Adrenal gland (tissue), 9 donors: ENCODE measurements at regions not wholly inside any gene's neighbourhood (a gene's known extent, or its start where the extent isn't known, plus 50 kb on each side); places are given as distances from the start of the nearest gene placed in this dataset.
"Not testable (repeated sequence)": the region's sequence is repeated elsewhere in the genome, so short reads cannot be mapped to it uniquely, and the experiment has no call there.

Source experiments
- DNase-seq, 7 donors: peaks; one replicate each; pipeline ENCODE4 v3.0.0-alpha.2; 2019 to 2020
- H3K27ac ChIP-seq, 5 donors: fragments of 200-600 bp; sonication (generic) in 4 of 5; 1 replicate in 3 of 5; 2 replicates in 2 of 5; pipeline versions ENCODE4 v1.5.1 to v1.8.0; 2016 to 2020; ENCODE audit warnings: mild to moderate bottlenecking in 1 of 5
- H3K27me3 ChIP-seq: fragments of 200-600 bp; 2 replicates; pipeline ENCODE4 v1.8.0; 2021
- H3K36me3 ChIP-seq, 2 donors: fragments of 200-600 bp; replicated peaks in 1 of 2; 1 replicate in 1 of 2; 2 replicates in 1 of 2; pipeline versions ENCODE4 v1.5.1 to v1.8.0; 2018 to 2022
- H3K4me1 ChIP-seq, 2 donors: fragments of 200-600 bp; replicated peaks in 1 of 2; 1 replicate in 1 of 2; 2 replicates in 1 of 2; pipeline versions ENCODE4 v1.5.1 to v1.8.0; 2018 to 2021
- H3K4me3 ChIP-seq, 4 donors: fragments of 200-600 bp; sonication (generic) in 3 of 4; one replicate each; pipeline ENCODE4 v1.5.1; 2016 to 2018
- H3K9me3 ChIP-seq, 3 donors: fragments of 200-600 bp; sonication (generic) in 1 of 3; replicated peaks in 1 of 3; 1 replicate in 2 of 3; 2 replicates in 1 of 3; pipeline versions ENCODE4 v1.5.1 to v1.8.0; 2016 to 2021
- POLR2A ChIP-seq, 2 donors: fragments of 450-650 bp; IDR thresholded peaks; one replicate each; pipeline ENCODE4 v1.6.1; 2017; ENCODE audit warnings: antibody characterized with exemption in 2 of 2, mild to moderate bottlenecking in 2 of 2, moderate library complexity in 1 of 2
- WGBS, 4 donors: extraction: QIAGEN DNeasy Blood & Tissue Kit in 2 of 4; methylation state at CpG; one replicate each; pipeline versions ENCODE4 v1.1.5 to v1.1.7; 2013 to 2017; 5-methylcytosine and 5-hydroxymethylcytosine counted together
- intact Hi-C, 2 donors: fragments of 100-400 bp; cut with DNase I; formaldehyde crosslinking; loops; one replicate each; pipeline versions ENCODE4 v1.14.1 to v1.15.0; 2022 to 2023
- TF ChIP-seq, protein P1 (sequence below), 6 experiments: fragments of 450-650 bp in 4 of 6; fragments of 200-600 bp in 2 of 6; sonication (generic) in 1 of 6; IDR thresholded peaks; 1 replicate in 5 of 6; 2 replicates in 1 of 6; pipeline versions ENCODE4 v1.5.1 to v1.8.0; 2016 to 2021; ENCODE audit warnings: antibody characterized with exemption in 6 of 6, mild to moderate bottlenecking in 2 of 6, moderate library complexity in 1 of 6
- donor health status: healthy with polysubstance abuse.
- donor health status: Bipolar disorder and iron deficiency.
- donor health status: DM: yes; HTN: yes; CAD: no.
- donor health status: DM: no; HTN: no; CAD: no.
- donor health status: DM: no; HTN: no; CAD: no.

DNA sequence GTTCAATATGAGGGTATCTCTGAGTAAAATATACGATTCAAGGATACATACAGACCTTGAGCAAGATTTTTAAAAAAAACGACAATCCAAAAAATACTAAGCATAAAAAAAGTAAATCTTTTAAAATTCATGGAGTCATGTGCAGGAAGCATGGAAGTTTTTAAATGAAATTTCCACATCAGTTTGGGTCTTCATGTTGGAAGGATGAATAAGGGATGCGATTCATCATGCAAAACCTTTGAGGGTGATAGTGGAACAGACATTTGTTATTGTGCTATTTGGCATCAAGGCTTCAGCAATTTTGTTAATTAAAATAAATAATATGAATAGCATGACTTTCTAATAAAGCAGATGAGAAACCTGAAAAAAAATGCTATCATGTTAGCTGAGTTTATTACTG is 815.0 kb upstream of the PCDH10 start:
- no peaks in the 10 kb centered on the region for H3K4me1 ChIP-seq
- H3K27me3 ChIP-seq = no peaks in the 10 kb centered on the region
- H3K36me3 ChIP-seq = no peaks in the 10 kb centered on the region
- 15 to 35% (median 26%) methylated on average over 3 of the region's 3 CpGs for WGBS, 4 donors
- intact Hi-C loops = no loop called here
- H3K4me3 ChIP-seq = no peak overlapping the region
- DNase-seq = no peak
- no peak overlapping the region for H3K27ac ChIP-seq
- H3K9me3 ChIP-seq = no peaks in the 10 kb centered on the region
- no peak for TF ChIP-seq POLR2A (IDR thresholded peaks at IDR 0.05)
- TF ChIP-seq, protein P1, sequence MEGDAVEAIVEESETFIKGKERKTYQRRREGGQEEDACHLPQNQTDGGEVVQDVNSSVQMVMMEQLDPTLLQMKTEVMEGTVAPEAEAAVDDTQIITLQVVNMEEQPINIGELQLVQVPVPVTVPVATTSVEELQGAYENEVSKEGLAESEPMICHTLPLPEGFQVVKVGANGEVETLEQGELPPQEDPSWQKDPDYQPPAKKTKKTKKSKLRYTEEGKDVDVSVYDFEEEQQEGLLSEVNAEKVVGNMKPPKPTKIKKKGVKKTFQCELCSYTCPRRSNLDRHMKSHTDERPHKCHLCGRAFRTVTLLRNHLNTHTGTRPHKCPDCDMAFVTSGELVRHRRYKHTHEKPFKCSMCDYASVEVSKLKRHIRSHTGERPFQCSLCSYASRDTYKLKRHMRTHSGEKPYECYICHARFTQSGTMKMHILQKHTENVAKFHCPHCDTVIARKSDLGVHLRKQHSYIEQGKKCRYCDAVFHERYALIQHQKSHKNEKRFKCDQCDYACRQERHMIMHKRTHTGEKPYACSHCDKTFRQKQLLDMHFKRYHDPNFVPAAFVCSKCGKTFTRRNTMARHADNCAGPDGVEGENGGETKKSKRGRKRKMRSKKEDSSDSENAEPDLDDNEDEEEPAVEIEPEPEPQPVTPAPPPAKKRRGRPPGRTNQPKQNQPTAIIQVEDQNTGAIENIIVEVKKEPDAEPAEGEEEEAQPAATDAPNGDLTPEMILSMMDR (IDR thresholded peaks at IDR 0.05) = no peak

DNA sequence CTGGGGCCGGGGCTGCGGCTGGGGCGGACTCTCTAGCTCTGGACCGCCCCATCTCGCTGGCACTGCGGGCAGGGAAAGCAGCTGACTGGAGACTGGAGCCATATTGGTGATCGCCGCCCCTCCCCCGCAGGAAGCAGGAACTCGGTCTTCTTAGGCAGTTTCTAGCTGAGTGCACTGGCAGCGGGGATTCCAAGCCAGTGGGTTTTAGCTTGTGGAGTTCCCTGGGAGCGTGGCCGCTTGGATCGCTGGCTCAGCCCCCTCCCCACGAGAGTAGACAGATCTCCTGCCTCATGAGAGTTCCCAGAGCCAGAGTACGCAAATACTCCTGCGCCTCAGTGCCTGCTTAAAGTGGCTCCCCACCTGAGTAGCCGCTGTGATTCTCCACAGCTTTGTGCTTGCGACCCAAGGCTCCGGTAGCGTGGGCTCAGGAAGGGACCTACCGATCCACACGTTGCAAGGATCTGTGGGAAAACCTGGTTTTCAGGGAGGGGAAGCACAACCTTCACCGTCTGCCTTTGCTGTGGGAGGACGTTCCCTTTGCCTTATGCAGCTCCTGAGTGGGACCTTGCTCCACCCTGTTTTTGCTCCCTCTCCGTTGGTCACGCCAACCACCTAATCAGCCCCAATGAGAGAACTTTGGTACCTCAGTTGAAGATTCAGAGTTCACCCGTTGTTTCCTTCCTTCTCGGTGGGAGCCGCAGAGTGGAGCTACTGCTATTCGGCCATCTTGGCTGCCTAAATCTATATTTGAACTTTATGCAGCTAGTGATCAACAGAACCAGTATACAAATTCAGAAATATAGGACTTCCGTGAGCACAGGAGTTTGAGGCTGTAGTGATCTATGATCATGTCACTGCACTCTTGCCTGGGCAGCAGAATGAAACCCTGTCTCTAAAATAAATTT is 803.9 kb upstream of the PCDH10 start:
- H3K27me3 ChIP-seq = no peaks in the 10 kb centered on the region
- H3K4me3 ChIP-seq = no peak overlapping the region
- H3K27ac ChIP-seq = no peak overlapping the region
- intact Hi-C loops = no loop called here
- TF ChIP-seq, protein P1 (IDR thresholded peaks at IDR 0.05) = no peak
- no peak for TF ChIP-seq POLR2A (IDR thresholded peaks at IDR 0.05)
- no peaks in the 10 kb centered on the region for H3K36me3 ChIP-seq
- H3K4me1 ChIP-seq = no peaks in the 10 kb centered on the region
- H3K9me3 ChIP-seq = no peaks in the 10 kb centered on the region
- no peak for DNase-seq
- WGBS, 4 donors = 92 to 97% (median 95%) methylated on average over 17 to 32 of the region's 32 CpGs

DNA sequence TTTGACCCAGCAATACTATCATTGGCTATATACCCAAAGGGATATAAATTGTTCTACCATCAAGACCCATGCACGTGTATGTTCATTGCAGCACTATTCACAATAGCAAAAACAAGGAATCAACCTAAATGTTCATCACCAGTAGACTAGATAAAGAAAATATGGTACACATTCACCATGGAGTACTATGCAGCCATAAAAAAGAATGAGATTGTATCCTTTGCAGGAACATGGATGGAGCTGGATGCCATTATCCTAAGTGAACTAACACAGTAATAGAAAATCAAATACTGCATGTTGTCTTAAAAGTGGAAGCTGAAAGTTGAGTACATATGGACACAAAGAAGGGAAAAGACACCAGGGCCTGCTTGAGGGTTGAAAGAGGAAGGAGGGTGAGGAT is 803.1 kb upstream of the PCDH10 start:
- WGBS, 4 donors = 78 to 93% (median 86%) methylated on average over 1 of the region's 1 CpG

DNA sequence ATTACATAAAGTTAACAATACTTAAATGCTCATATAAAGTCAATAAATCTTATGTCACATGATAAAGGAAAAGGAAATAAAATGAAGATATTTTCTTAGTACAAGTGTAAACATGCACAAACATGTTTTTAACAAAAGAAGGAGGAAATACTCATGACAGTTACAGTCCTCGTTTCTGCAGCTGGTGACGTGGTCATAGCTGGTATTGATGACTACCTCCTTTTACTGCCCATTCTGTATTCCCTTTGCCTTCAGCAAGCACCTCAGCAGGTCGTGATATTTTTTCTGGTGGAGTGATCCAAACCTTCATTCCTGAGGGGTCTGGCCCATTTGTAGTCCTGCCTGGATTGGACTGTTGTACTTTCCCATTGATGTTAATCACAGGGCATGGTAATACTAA is 797.5 kb upstream of the PCDH10 start:
- 75 to 82% (median 80%) methylated on average over 3 of the region's 3 CpGs for WGBS, 4 donors
- intact Hi-C loops, H3K4me1 ChIP-seq, H3K4me3 ChIP-seq, H3K9me3 ChIP-seq, H3K27me3 ChIP-seq, H3K36me3 ChIP-seq, H3K27ac ChIP-seq, DNase-seq: not testable (repeated sequence)

More for the DNA sequence above, 803.1 kb upstream of the PCDH10 start:
- H3K27me3 ChIP-seq = no peaks in the 10 kb centered on the region
- no peaks in the 10 kb centered on the region for H3K9me3 ChIP-seq
- H3K36me3 ChIP-seq = no peaks in the 10 kb centered on the region
- no peak overlapping the region for H3K4me3 ChIP-seq
- no peak for DNase-seq
- TF ChIP-seq POLR2A (IDR thresholded peaks at IDR 0.05) = no peak
- TF ChIP-seq, protein P1 (IDR thresholded peaks at IDR 0.05) = no peak
- intact Hi-C loops = no loop called here
- H3K4me1 ChIP-seq = no peaks in the 10 kb centered on the region
- no peak overlapping the region for H3K27ac ChIP-seq

DNA sequence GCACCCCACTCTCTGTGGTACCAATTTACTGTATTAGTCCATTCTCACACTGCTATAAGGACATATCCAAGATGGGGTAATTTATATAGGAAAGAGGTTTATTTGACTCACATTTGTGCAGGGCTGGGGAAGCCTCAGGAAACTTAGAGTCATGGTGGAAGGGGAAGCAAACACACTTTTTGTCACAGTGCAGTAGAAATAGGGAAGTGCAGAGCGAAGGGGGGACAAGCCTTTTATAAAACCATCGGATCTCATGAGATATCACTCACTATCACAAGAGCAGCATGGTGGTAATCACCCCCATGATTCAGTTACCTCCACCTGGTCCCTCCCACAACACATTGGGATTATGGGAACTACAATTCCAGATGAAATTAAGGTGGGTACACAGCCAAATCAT is 766.9 kb upstream of the PCDH10 start:
- H3K36me3 ChIP-seq = no peaks in the 10 kb centered on the region
- WGBS, 4 donors = 71 to 91% (median 81%) methylated on average over 2 of the region's 2 CpGs
- no peak for DNase-seq
- H3K4me1 ChIP-seq = no peaks in the 10 kb centered on the region
- no peak for TF ChIP-seq POLR2A (IDR thresholded peaks at IDR 0.05)
- TF ChIP-seq, protein P1 (IDR thresholded peaks at IDR 0.05) = no peak
- no peak overlapping the region for H3K27ac ChIP-seq
- no peak overlapping the region for H3K4me3 ChIP-seq
- intact Hi-C loops = no loop called here
- no peaks in the 10 kb centered on the region for H3K27me3 ChIP-seq
- H3K9me3 ChIP-seq = no peaks in the 10 kb centered on the region
